Lower leg skin (tissue), 3 donors: ENCODE measurements at regions not wholly inside any gene's neighbourhood (a gene's known extent, or its start where the extent isn't known, plus 50 kb on each side); places are given as distances from the start of the nearest gene placed in this dataset.

Source experiments
- POLR2A ChIP-seq, 2 donors: fragments of 450-650 bp; IDR thresholded peaks; one replicate each; pipeline ENCODE4 v1.6.1; 2016 to 2017; ENCODE audit warnings: antibody characterized with exemption in 2 of 2, mild to moderate bottlenecking in 1 of 2, moderate library complexity in 1 of 2
- TF ChIP-seq, protein P1 (sequence below), 3 donors: fragments of 450-650 bp; IDR thresholded peaks; one replicate each; pipeline ENCODE4 v1.5.1; 2016; ENCODE audit warnings: antibody characterized with exemption in 3 of 3, mild to moderate bottlenecking in 3 of 3, moderate library complexity in 2 of 3

DNA sequence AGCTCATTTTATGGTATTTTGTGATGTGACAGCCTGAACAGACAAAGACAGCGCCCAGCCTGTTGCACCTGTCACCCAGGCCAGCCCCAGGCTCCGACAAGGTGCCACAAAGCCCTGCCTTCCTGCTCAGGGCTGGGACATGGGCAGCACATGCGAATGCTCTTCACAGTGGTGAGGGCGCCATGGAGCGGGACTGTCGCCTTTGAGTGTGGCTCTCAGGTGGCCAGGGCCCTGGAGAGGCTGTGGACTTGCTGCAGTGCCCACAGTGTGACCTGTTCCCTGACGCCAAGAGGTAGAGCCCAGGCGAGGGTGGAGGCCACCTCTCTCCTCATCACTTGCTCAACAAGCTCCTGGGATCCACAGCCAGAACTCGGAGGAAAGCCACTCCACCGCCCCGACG is 346.3 kb downstream of the SHANK2 start:
- no peak for TF ChIP-seq POLR2A (IDR thresholded peaks at IDR 0.05)
- TF ChIP-seq, protein P1, sequence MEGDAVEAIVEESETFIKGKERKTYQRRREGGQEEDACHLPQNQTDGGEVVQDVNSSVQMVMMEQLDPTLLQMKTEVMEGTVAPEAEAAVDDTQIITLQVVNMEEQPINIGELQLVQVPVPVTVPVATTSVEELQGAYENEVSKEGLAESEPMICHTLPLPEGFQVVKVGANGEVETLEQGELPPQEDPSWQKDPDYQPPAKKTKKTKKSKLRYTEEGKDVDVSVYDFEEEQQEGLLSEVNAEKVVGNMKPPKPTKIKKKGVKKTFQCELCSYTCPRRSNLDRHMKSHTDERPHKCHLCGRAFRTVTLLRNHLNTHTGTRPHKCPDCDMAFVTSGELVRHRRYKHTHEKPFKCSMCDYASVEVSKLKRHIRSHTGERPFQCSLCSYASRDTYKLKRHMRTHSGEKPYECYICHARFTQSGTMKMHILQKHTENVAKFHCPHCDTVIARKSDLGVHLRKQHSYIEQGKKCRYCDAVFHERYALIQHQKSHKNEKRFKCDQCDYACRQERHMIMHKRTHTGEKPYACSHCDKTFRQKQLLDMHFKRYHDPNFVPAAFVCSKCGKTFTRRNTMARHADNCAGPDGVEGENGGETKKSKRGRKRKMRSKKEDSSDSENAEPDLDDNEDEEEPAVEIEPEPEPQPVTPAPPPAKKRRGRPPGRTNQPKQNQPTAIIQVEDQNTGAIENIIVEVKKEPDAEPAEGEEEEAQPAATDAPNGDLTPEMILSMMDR (IDR thresholded peaks at IDR 0.05) = no peak
